Left lobe of liver (tissue), 2 donors: ENCODE measurements at regions not wholly inside any gene's neighbourhood (a gene's known extent, or its start where the extent isn't known, plus 50 kb on each side); places are given as distances from the start of the nearest gene placed in this dataset.
"Not testable (repeated sequence)": the region's sequence is repeated elsewhere in the genome, so short reads cannot be mapped to it uniquely, and the experiment has no call there.

Source experiments
- ATAC-seq: fragments of 200-7000 bp; cut with Tn5 transposase; one replicate; pipeline ENCODE4 v1.9.1; 2020; ENCODE audit warnings: mild to moderate bottlenecking, moderate library complexity
- DNase-seq: peaks from one replicate; pipeline ENCODE4 v3.0.0-alpha.2; 2020; ENCODE audit warnings: low spot score
- donor health status: DM: no; HTN: no; CAD: no; lungs with moderate emphysema.
- donor health status: DM: no; HTN: yes; CAD: no.

DNA sequence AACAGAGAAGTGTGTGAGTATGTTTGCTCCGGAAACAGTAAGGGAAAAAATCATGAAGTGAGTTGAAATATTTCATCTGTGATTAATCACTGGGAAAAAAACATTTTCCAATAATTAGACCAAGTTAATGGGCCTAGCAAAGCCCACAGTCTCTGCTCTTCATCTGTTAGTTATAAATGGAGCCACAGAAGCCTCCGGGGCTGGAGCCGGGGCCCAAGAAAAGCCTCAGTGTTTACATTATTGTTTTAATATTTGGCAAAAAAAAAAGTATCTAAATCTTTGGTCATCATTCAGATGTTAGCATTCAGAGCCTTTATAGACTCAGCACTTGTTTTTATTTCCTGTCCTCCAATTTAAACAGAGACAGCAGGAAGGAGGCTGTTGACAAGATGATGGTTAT is 115.0 kb downstream of the UBE2U start:
- DNase-seq = no peak
- no peak for ATAC-seq

DNA sequence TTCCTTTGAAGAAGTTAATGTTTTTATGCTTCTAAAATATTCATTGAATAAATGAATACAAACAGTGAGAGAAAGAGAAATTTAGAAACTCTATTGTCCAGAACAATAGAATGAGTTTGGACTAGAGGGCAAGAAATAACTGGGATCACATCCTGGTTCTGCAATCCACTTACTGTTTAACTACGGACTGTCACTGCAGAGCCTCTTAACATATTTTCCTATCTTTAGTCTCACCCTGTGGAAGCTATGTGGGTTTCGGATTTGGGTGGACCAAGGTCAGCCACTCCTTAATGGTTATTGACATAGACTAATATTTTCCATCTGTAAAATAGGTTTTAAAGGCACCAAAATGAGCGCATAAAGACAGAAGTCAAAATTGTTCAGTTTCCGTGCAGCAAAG is 116.6 kb downstream of the UBE2U start:
- DNase-seq (no peak), ATAC-seq (no peak)

DNA sequence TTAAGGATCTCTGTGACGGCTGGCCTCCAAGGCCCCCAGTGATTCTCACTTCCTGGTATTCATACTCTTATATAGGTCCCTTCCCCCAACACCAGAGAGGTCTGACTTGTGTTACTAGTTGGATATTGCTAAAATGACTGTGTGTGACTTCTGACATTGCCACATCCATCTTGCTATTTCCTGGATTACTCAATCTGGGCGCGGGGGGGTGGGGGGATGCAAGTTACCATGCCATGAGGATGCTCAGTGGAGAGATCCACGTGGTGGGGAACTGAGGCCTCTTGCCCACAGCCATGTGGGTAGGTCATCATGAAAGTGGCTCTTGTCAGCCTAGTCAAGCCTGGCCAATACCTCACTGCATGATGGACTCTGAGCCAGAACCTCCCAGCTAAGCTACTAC is 117.0 kb downstream of the UBE2U start:
- no peak for DNase-seq
- no peak for ATAC-seq

DNA sequence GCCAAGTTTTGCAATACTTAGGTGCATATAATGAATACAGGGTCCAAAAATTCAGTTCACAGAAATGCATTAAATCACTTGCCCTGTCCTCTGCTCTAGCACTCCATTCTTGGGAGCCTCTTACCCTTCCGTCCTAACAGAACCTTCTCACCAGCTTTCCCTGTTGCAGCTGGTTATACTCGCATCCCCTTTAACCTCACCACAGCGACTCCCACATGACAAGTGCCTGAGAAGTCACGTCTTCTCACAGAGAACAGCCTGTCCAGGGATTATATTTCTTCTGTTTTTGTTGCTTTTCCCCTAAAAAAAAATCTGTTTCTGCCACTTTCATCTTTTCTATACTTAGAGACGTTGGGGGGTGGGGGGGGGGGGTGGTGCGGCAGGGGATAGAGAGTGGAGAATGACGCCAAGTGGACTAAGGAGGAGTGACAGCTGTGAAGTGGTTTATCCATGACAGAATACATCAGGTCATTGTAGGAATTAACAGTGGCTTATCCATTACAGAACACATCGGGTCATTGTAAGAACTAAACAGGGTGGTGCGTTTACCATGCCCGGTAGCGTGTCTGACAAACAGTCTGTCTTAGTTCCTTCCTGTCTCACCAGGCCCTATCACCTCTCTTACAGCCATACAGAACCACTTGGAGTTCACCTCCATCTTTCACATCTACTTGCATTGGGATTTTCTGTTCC is 117.6 kb downstream of the UBE2U start:
- DNase-seq = no peak
- no peak for ATAC-seq

DNA sequence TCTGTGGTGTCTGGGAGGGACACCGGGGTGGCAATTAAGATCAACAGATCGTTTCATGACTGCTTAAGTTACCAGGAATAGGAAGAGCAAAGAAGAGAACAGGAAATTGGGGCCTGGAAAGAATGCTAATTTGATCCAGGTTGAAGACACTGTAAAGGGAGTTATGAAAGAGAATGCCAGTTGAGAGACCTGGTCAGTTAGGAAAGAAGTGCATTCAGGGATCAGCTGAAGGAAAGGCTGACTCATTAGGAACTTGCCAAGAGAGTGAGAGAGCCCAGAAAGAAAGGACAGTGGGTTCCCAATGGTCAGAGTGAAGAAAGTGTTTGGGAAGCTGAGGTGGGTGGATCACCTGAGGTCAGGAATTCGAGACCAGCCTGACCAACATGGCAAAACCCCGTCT is 119.6 kb downstream of the UBE2U start:
- DNase-seq (no peak), ATAC-seq (no peak)

DNA sequence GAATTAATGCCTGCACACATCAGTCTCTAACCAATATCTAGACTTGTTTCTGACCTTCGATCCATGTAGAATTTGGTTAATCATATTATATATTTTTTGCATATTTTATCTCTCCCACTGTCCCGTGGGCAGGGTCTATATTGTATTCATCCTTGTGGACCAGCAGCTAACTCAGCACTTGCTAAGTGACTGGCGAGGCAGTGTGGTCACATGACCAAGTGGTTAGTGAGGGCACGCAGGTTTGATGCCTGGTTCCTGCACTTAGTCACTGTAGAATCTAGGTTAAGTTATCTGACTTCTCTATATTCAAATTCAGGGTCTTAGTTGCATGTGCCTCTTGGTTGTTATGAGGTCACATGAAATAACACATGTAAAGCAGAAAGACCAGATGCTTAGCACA is 120.5 kb downstream of the UBE2U start:
- DNase-seq = no peak
- ATAC-seq = no peak

DNA sequence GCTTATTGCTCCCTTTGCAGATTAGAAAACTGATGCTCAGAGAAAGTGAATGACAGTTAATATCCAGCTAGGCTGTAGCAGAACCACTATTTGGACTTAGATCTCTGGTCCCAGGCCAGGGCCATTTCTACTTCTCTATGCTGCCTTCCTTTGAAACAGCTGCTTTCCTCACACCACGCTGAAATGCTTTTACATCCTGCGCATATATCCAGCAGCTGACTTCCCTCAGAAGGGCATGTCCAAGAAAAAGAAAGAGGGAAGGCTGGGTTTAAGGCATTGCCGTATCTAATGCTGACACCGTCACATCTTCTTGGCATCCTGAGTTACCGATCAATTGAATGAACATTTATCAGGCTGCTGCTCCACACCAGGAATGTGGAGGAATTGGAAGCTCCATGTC is 122.4 kb downstream of the UBE2U start:
- DNase-seq = no peak
- ATAC-seq = no peak

DNA sequence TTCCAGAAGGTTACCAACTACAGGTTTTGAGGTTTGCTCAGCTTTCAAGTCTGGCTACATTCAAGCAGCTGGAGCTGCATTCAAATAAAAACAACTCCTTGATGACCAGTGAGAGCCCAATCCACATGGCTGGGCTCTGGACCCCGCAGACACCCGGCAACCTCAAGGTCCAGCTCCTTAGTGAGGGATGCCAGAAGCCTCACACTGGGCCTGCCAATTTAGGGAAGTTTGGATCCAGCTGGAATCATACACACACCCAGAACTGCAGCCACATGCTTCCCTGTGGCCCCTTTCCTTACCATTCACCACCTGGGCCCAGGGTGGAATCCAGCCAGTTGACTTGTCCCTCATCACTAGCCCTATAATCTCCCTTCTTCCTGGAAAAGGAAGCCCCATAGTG is 123.7 kb downstream of the UBE2U start:
- ATAC-seq = no peak

DNA sequence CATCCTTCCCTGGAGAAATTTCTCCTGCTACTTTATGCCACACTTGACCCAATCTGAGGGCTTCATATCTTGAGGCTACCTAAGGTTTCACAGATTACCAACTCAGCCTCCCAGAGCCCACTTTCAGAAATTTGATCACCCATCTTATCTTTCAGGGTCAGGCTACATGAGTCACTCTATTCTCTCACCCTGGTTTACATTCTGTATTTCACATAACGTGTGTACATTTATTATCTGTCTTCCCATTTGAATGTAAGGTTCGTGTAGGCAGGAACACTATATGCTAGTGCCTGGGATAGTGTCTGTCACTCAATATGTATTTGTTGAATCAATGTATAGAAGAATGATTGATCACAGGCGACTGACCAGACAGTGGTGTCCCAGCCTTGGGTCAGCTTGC is 124.8 kb downstream of the UBE2U start:
- DNase-seq (no peak), ATAC-seq (no peak)

More for the DNA sequence above, 123.7 kb downstream of the UBE2U start:
- no peak for DNase-seq

DNA sequence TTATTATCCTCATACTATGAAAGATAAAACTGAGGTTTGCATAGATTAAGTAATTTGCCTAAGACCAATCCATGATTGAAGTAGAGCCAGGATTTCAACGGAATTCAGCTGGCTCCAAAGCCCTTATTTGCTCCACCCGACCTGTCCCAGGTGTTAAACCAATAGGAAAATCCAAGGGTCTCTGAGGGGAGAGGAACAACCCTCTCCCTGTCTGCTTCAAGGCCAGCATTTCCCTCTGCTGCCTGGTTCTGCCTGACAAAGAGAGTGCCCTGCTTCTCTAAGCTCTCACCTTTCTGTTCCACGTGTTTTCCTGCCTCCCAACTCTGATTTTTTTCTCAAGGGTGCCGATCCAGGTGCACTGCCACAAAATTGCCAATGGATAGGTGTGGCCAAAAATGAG is 127.4 kb downstream of the UBE2U start:
- DNase-seq (no peak), ATAC-seq (no peak)

DNA sequence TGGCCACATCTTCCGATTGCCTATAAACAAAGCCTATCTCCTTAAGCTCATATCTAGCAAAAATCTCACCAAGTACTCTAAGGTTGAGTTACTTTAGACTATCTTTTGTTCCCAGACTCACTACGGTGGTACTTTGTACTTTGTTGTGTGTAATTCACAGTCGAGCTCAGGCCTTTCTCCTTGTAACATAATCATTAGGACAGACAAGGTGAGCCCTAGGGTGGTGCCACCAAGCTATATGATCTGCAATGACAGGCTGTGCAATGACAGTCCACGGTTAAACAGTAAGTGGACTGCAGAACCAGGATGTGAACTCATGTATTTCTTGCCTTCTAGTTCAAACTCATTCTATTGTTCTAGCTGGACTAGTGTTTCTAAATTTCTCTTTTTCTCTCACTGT is 132.2 kb downstream of the UBE2U start:
- no peak for ATAC-seq
- DNase-seq = no peak

DNA sequence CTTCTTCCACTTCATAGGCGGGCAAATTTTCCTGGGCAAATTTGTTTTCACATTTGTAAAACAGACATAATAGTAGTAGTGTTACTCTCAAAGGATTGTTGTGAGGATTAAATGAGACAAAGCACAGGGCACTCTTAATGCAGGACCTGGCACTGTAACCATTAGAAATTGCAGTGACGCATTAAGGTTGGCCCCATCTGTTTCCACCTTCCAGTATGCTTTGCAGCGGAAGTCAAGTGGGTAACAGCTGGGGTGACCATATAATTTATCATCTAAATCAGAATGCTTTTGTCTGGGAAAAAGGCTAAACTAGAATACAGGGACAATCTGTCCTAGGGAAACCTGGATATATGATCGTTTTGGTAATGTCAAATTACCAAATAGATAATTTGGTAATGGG is 132.5 kb upstream of the CACHD1 start:
- ATAC-seq (no peak), DNase-seq (no peak)

DNA sequence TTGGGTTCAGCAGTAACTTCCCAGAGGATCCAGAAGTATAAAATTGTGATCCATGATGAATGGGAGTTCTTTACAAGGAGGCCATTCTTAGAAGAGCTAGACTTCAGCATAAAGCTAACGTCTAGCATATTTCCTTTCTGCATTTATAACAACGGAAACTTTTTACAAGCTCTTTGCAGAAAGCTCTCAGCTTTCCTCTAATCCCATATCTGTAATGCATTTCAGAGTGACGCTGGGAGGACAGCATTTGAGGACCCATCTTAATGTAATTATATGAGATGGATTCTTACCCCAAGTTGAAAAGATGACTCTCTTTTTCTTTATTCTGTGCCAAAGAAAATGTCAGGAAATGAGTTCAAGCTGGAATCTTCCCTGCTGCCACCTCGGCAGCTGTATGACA is 132.0 kb upstream of the CACHD1 start:
- DNase-seq (no peak), ATAC-seq (no peak)

DNA sequence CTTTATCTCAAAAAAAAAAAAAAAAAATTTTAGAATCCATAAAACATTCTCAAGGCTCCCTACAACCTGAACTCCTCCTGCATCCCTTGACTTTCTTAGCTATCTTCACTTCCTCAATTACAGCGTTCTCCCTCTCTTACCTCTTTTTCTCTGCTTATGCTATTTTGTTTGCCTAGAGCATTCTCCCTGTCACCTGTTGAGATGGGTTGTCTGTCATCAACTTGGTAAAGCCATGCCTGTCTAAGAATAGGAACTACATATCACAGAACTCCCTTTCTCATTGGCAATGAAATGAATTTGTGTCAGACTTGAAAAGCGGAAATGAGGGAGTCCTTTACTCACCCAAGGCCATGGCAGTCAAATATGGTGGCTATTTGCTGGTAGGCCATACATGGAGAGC is 129.6 kb upstream of the CACHD1 start:
- no peak for ATAC-seq
- no peak for DNase-seq

DNA sequence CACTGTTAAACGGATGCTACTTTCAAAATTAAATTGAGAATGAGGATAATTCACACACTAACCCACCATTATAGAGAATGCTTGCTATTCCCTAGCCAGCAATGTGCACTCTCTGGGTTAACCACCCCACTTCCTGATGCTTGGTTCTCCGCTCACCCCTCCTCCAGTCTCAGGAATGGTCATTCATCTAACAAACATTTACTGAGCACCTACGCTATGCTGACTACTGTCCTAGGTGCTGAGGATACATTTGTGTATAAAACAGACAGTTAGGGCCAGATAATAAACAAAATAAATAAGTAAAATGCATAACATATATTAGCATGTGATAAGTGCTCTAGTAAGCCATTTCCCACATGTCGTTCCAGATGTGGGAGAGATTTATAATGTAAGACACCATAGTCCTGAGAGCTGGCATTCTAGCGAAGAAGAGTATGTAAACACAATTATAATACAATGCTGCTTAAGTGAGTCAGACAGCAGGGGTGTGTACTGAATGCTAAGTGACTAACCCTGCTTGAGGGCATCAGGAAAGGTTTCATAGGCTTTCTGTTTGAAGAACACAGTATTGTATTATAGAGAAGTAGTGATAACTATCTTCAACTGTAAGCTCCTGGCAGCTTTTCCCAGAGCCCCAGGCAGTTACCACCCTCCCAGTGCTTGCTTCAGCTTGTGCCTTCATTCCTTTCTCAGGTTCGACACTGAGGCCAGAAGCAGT is 126.7 kb upstream of the CACHD1 start:
- DNase-seq = no peak
- no peak for ATAC-seq

DNA sequence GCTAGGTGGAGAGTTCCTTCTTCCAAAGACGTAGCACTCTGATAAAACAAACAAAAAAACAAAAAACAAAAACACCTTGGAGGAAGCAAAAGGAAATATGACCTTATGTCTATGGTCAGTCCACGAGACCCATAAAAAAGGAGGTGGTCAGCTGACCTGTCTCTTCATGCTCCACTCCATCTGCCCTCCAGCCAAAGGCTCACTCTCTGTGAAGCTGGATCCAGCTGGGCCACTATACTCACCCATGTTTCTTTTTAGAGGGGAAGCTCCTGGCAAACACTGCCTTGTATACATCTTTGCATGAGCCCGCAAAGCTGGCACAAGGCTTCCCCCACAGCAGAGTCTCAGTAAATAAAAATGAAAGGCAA is 126.1 kb upstream of the CACHD1 start:
- no peak for ATAC-seq
- no peak for DNase-seq

DNA sequence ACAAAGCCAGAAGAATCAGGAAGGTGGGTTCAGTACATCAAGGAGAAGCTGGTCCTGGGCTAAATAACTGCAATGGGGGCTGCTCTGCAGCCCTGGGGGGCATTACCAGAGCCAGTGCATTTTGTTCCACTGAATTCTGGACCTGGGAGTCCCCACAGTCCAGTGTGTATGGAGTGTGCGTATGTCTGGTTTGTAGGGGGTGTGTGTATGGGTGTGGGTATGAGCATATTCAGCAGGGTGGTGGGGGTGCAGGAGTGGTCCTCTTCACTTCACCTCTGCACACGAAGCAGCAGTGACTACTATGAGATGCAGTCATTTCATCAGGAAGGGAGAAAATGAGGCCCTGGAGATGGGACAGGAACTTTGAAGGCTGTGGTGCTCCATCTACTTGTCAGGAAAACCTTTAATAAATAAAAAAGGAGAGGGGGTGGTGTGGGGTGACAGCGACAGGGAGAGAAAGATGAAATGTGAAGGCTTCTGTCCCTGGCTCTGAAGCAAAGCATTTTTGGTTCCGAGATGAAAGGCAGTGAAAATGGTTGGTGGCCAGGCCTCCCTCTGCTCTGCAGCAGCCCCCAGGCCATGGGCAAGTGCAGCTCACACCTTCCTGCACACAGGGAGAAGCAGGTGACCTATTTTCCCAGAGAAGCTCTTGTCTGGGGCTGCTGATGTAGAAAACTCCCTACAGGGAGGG is 121.5 kb upstream of the CACHD1 start:
- ATAC-seq = no peak

DNA sequence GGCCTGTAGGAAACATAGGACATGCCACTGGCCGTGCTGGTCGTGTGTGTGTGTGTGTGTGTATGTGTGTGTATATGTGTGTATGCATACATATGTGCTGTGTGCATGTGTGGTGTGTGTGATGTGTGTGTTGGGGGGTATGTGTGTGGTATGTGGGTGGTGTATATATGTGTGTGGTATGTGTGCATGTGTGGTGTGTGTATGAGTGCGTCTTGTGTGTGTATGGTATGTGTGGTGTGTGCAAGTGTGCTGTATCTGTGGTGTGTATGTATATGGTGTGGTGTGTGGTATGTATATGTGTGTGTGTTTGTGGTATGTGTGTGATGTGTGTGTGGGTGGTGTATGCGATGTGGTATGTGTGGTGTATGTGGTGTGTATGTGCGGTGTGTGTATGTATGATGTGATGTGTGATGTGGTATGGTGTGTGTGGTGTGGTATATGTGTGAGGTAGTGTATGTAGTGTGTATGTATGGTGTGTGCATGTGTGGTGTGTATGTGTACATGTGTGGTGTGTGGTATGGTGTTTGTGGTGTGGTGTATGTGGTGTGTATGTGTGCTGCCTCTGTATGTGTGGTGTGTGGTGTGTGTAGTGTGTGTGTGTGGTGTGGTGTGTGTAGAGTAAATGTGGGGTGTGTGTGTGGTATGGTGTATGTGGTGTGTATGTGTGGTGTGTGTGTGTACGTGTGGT is 120.8 kb upstream of the CACHD1 start:
- no peak for ATAC-seq
- no peak for DNase-seq

More for the DNA sequence above, 121.5 kb upstream of the CACHD1 start:
- DNase-seq = no peak

DNA sequence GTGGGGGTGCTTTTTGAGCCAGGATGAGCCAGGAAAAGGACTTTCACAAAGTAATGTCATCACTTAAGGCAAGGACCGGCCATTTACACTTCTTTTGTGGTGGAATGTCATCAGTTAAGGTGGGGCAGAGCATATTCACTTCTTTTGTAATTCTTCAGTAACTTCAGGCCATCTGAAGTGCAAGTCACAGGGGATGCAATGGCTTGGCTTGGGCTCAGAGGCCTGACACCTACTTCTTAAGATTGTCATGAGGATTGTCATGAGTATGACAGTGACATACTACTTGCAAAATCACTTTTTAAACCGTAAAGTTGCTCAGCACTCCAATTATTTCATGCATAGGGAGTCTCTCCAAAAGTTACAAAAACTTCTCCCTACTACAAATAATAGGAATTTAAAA is 114.4 kb upstream of the CACHD1 start:
- ATAC-seq, DNase-seq: not testable (repeated sequence)

DNA sequence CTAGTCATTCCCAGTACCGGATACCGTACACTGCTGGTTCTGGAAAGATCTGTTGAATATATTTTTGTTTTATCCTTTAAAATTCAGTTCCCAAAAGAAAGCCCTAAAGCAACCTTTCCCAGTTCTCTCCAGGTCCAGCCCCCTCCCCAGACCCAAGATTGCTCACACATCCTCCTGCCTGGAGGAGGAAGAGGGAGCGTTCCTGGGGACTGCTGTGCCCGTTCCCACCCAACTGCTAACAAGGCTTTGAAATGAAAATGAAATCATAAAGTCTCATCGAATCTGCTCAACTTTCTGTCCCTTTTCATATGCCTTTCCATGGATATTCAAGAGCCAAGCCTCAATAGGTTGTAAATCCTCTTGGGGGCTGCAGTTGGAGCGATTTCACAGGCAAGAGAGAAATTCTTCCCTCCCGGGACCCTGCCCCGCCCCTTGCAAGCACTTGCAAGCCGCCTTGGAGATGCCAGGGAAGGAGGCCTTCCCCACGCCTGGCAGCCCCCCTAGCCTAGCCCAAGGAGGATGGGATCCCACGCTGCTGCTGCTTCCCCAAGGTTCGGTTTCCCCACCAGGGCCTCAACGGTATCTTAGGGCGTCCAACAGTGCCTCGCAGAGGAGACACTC is 113.2 kb upstream of the CACHD1 start:
- no peak for ATAC-seq
- no peak for DNase-seq

DNA sequence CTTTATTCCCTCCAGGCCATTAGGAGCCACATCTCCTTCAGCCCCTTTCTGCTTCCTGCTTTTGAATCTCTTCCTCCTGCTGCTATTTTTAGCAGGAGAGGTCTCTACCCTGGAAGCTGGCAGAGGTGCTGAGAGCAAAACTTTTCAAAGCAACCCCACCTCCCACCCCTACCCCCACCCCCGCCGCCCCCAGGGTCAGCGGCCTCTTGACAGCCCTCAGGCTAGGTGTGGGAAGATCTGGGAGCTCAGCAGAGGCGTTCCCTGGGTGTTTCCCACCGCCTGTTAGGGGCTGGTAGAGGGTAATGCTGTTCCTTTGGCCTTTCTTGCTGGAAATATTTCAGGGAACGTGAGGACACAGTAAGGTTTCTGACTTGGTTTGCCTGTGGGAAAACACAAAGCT is 112.5 kb upstream of the CACHD1 start:
- DNase-seq (no peak), ATAC-seq (no peak)
